Common myeloid progenitor, CD34-positive (primary cell): ENCODE measurements at regions not wholly inside any gene's neighbourhood (a gene's known extent, or its start where the extent isn't known, plus 50 kb on each side); places are given as distances from the start of the nearest gene placed in this dataset.

Source experiments
- CTCF ChIA-PET: fragments of 350-600 bp; sonication (Branson Sonifier 250); formaldehyde crosslinking; loops from one replicate; lab custom pipeline; 2021; ENCODE audit warnings: antibody characterized with exemption; lab: Charles Lee
- POLR2A ChIA-PET: fragments of 350-600 bp; sonication (Branson Sonifier 250); formaldehyde crosslinking; loops from one replicate; lab custom pipeline; 2021; ENCODE audit warnings: antibody characterized with exemption; lab: Charles Lee
- DNase-seq, 3 donors: peaks; one replicate each; pipeline versions ENCODE4 v3.0.0 to v3.0.0-alpha.2; 2013
- H3K27ac ChIP-seq, 2 experiments: 1 replicate in 1 of 2; 2 replicates in 1 of 2; pipeline ENCODE4 v1.7.0; 2013; ENCODE audit warnings: inconsistent platforms in 2 of 2, low read length in 2 of 2, mild to moderate bottlenecking in 2 of 2, low read depth in 1 of 2, moderate library complexity in 1 of 2; ENCODE audit not compliant: severe bottlenecking in 2 of 2, insufficient read depth in 1 of 2, poor library complexity in 1 of 2
- H3K27me3 ChIP-seq, 5 experiments: replicated peaks in 2 of 5; 1 replicate in 3 of 5; 2 replicates in 2 of 5; pipeline versions ENCODE4 v1.6.1 to v1.7.0; 2013; ENCODE audit warnings: low read length in 4 of 5, mild to moderate bottlenecking in 2 of 5, moderate library complexity in 2 of 5, inconsistent platforms in 1 of 5; ENCODE audit not compliant: insufficient read depth in 5 of 5, control insufficient read depth in 4 of 5
- H3K36me3 ChIP-seq, 4 experiments: 1 replicate in 2 of 4; 2 replicates in 2 of 4; pipeline versions ENCODE4 v1.6.1 to v1.7.0; 2013; ENCODE audit warnings: low read length in 3 of 4, control low read depth in 1 of 4, mild to moderate bottlenecking in 1 of 4; ENCODE audit not compliant: control insufficient read depth in 4 of 4, insufficient read depth in 4 of 4
- H3K4me1 ChIP-seq, 4 experiments: 1 replicate in 3 of 4; 2 replicates in 1 of 4; pipeline versions ENCODE4 v1.6.1 to v1.7.1; 2013; ENCODE audit warnings: low read length in 3 of 4, mild to moderate bottlenecking in 3 of 4, control low read depth in 1 of 4, inconsistent platforms in 1 of 4, moderate library complexity in 1 of 4; ENCODE audit not compliant: control insufficient read depth in 4 of 4, insufficient read depth in 4 of 4; ENCODE audit errors: control extremely low read depth in 1 of 4
- H3K4me3 ChIP-seq, 7 experiments: 1 replicate in 4 of 7; 2 replicates in 3 of 7; pipeline versions ENCODE4 v1.5.1 to v1.7.0; 2013; ENCODE audit warnings: mild to moderate bottlenecking in 7 of 7, low read length in 6 of 7, moderate library complexity in 6 of 7, inconsistent platforms in 2 of 7, low read depth in 2 of 7, control low read depth in 1 of 7; ENCODE audit not compliant: insufficient read depth in 4 of 7, control insufficient read depth in 1 of 7; ENCODE audit errors: extremely low read depth in 1 of 7
- H3K9me3 ChIP-seq, 5 experiments: 1 replicate in 4 of 5; 2 replicates in 1 of 5; pipeline versions ENCODE4 v1.6.1 to v1.7.1; 2013; ENCODE audit warnings: low read length in 4 of 5, mild to moderate bottlenecking in 2 of 5, inconsistent platforms in 1 of 5, low read depth in 1 of 5, moderate library complexity in 1 of 5; ENCODE audit not compliant: control insufficient read depth in 4 of 5, insufficient read depth in 2 of 5; ENCODE audit errors: control extremely low read depth in 1 of 5
- WGBS: methylation state at CpG from one replicate; pipeline ENCODE4 v1.1.5; 2013; ENCODE audit not compliant: insufficient coverage; 5-methylcytosine and 5-hydroxymethylcytosine counted together

- WGBS, result no CpG with 5 or more reads among the region's 1 CpG
- DNase-seq, result no peak
- no peak overlapping the region for H3K27ac ChIP-seq
- H3K36me3 ChIP-seq, result no peaks in the 10 kb centered on the region
- H3K9me3 ChIP-seq, result peaks cover 3 to 14% (median 6%) of the 10 kb centered on the region in 5 experiments
- ChIA-PET POLR2A (no interaction called here), CTCF (no interaction called here)
- no peaks in the 10 kb centered on the region for H3K27me3 ChIP-seq
- H3K4me1 ChIP-seq, result no peaks in the 10 kb centered on the region
- no peak overlapping the region for H3K4me3 ChIP-seq
These were observed 929.5 kb upstream of the RAG2 start for GRCh38 chr11:37527545-37527944.

DNA sequence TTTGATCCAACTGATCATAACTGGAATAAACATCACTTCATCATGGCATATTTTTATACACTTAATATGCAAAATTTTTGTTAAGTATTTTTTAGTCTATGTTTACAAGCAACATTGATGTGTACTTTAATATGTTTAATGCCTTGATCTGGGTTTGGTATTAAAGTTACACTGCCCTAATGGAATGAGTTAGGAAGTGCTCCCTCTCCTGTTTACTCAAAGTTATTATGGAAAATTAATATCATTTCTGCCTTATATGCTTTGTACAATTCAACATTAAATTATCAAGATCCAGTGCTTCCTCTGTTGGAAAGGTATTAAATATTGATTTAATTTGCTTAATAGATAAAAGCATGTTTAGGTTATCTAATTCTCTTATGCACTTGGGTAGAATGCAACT lies 927.3 kb upstream of the RAG2 start:
- Histone ChIP-seq H3K36me3 (no peaks in the 10 kb centered on the region), H3K4me3 (no peak overlapping the region), H3K4me1 (no peaks in the 10 kb centered on the region), H3K9me3 (peaks cover 1 to 14% (median 6%) of the 10 kb centered on the region in 5 experiments), H3K27ac (no peak overlapping the region), H3K27me3 (no peaks in the 10 kb centered on the region)
- CTCF ChIA-PET, result no interaction called here
- DNase-seq, result no peak
- POLR2A ChIA-PET, result no interaction called here

DNA sequence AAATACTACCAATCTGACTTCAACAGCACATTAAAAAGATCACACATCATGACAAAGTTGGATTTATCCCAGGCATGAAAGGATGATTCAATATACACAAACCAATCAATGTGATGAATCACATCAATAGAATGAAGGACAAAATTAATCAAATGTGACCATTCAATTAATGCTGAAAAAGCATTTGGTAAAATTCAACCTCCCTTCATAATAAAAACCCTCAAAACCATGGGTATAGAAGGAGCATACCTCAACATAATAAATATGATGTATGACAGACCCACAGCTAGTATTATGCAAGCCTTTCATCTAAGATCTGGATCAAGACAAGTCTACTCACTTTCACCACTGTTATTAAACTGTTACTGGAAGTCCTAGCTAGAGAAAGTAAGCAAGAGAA lies 921.7 kb upstream of the RAG2 start:
- Histone ChIP-seq H3K36me3 (no peaks in the 10 kb centered on the region), H3K4me3 (no peak overlapping the region), H3K27me3 (no peaks in the 10 kb centered on the region), H3K27ac (no peak overlapping the region), H3K9me3 (peaks cover 0 to 4% (median 0%) of the 10 kb centered on the region in 5 experiments), H3K4me1 (no peaks in the 10 kb centered on the region)
- CTCF ChIA-PET, result interaction anchor here (0.7 to 1.0 kb wide), 2 partner anchors 28 to 1073 kb away, joined by 3 read pairs; no protein-coding TSS in a partner anchor
- no peak for DNase-seq
- POLR2A ChIA-PET, result no interaction called here

GRCh38 chr11:37512156-37512780 lies 914.2 kb upstream of the RAG2 start:
- no CpG with 5 or more reads among the region's 1 CpG for WGBS
- Histone ChIP-seq H3K27me3 (no peaks in the 10 kb centered on the region), H3K4me3 (no peak overlapping the region), H3K9me3 (peaks cover 0 to 4% (median 0%) of the 10 kb centered on the region in 5 experiments), H3K27ac (no peak overlapping the region), H3K36me3 (no peaks in the 10 kb centered on the region), H3K4me1 (no peaks in the 10 kb centered on the region)
- DNase-seq, result no peak
- ChIA-PET CTCF (interaction anchor here (1.0 kb wide), 1 partner anchor 12 kb away, joined by 3 read pairs; no protein-coding TSS in a partner anchor), POLR2A (no interaction called here)

GRCh38 chr11:37511425-37511933 lies 913.4 kb upstream of the RAG2 start:
- H3K27ac ChIP-seq, result no peak overlapping the region

DNA sequence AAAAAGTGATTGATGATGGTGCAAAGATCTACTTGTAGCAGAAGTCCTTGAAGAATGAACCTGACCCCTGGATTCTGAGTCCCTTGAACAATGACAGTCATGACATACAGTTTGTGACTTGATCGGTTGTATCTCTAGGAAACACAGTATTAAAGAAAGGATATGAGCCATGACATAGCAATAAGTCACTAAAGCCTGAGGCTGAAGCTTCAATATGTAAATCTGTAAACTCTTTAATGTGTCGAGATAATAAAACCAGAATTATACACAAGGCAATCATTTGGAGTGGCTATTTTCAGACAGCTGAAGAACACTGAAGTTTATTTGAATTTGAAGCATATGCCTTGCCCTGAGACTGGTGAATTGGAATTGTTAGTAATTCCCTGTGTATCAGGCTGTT lies 911.5 kb upstream of the RAG2 start:
- Histone ChIP-seq H3K4me3 (no peak overlapping the region), H3K27ac (no peak overlapping the region), H3K27me3 (no peaks in the 10 kb centered on the region), H3K9me3 (no peaks in the 10 kb centered on the region), H3K4me1 (peaks cover 0 to under 1% (median 0%) of the 10 kb centered on the region in 4 experiments), H3K36me3 (no peaks in the 10 kb centered on the region)
- 17% methylated on average over 1 of the region's 2 CpGs for WGBS
- POLR2A ChIA-PET, result no interaction called here
- CTCF ChIA-PET, result no interaction called here
- peak in 2 of 3 donors; percentile 20 to 28 for DNase-seq

More at GRCh38 chr11:37511425-37511933, 913.4 kb upstream of the RAG2 start:
- DNase-seq, result no peak
- WGBS, result 100% methylated on average over 1 of the region's 1 CpG
- H3K27me3 ChIP-seq, result no peaks in the 10 kb centered on the region
- H3K9me3 ChIP-seq, result peaks cover 0 to 2% (median 0%) of the 10 kb centered on the region in 5 experiments
- no peaks in the 10 kb centered on the region for H3K36me3 ChIP-seq
- CTCF ChIA-PET, result interaction anchor here (1.0 kb wide), 1 partner anchor 11 kb away, joined by 3 read pairs; no protein-coding TSS in a partner anchor
- POLR2A ChIA-PET, result no interaction called here
- no peaks in the 10 kb centered on the region for H3K4me1 ChIP-seq
- no peak overlapping the region for H3K4me3 ChIP-seq

DNA sequence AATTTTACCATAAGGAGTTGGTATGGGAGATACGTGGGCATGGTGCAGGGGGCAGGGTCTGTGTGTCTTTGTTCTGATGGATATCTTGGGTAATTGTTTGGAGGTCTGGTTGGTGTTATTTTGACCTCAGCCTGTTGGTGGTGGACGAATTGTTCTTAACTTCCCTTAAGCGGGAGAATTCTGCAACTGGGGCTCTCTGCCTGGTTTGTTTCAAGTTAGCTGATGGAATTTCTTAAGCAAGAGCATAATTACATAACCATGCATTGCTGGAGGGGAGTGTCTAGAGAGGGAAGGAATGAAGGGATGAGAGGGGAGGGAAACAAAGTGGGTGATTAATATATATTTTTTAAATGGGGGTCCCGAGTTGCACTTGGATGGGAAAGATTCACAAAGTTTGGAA lies 908.5 kb upstream of the RAG2 start:
- H3K27me3 ChIP-seq, result no peaks in the 10 kb centered on the region
- WGBS, result no CpG with 5 or more reads among the region's 4 CpGs
- H3K36me3 ChIP-seq, result no peaks in the 10 kb centered on the region
- H3K4me1 ChIP-seq, result peaks cover 0 to 9% (median 6%) of the 10 kb centered on the region in 4 experiments
- CTCF ChIA-PET, result no interaction called here
- POLR2A ChIA-PET, result no interaction called here
- DNase-seq, result no peak
- H3K4me3 ChIP-seq, result no peak overlapping the region
- no peak overlapping the region for H3K27ac ChIP-seq
- no peaks in the 10 kb centered on the region for H3K9me3 ChIP-seq
